ENCODE measurements at regions not wholly inside any gene's neighbourhood (a gene's known extent, or its start where the extent isn't known, plus 50 kb on each side); places are given as distances from the start of the nearest gene placed in this dataset.

- no peak for ATAC-seq
- H3K4me1 Mint-ChIP-seq = peaks cover 6% of the 10 kb centered on the region
- H3K27me3 Mint-ChIP-seq = peaks cover 25% of the 10 kb centered on the region
- H3K27ac Mint-ChIP-seq = no peak overlapping the region
- H3K4me3 Mint-ChIP-seq = no peak overlapping the region
- no peaks in the 10 kb centered on the region for H3K9me3 Mint-ChIP-seq
- H3K36me3 Mint-ChIP-seq = no peaks in the 10 kb centered on the region
Measured at GRCh38 chr3:156604642-156605144, 49.8 kb upstream of the SSR3 start.
